GM23248 (cell line): ENCODE measurements at regions not wholly inside any gene's neighbourhood (a gene's known extent, or its start where the extent isn't known, plus 50 kb on each side); places are given as distances from the start of the nearest gene placed in this dataset.

Experiments used
- DNase-seq: peaks from one replicate; pipeline ENCODE4 v3.0.0-alpha.2; 2015
- H2AFZ ChIP-seq: fragments of 200-600 bp; sonication (generic); 2 replicates; pipeline ENCODE4 v1.6.1; 2016; ENCODE audit warnings: antibody characterized with exemption
- H3F3A ChIP-seq: fragments of 200-600 bp; sonication (generic); 2 replicates; pipeline ENCODE4 v1.6.1; 2016; ENCODE audit warnings: mild to moderate bottlenecking, antibody characterized with exemption, mixed run types; ENCODE audit not compliant: insufficient read depth
- H3K27ac ChIP-seq: fragments of 200-600 bp; sonication (generic); 2 replicates; pipeline ENCODE4 v1.5.1; 2016; ENCODE audit warnings: mild to moderate bottlenecking
- H3K27me3 ChIP-seq: fragments of 200-600 bp; sonication (generic); replicated peaks from 2 replicates; pipeline ENCODE4 v1.6.1; 2016; ENCODE audit warnings: mild to moderate bottlenecking; ENCODE audit not compliant: insufficient read depth
- H3K36me3 ChIP-seq: fragments of 200-600 bp; sonication (generic); 2 replicates; pipeline ENCODE4 v1.6.1; 2016; ENCODE audit warnings: low read depth, mild to moderate bottlenecking
- H3K4me1 ChIP-seq: fragments of 200-600 bp; sonication (generic); 2 replicates; pipeline ENCODE4 v1.6.1; 2016; ENCODE audit warnings: mild to moderate bottlenecking; ENCODE audit not compliant: insufficient read depth
- H3K4me2 ChIP-seq: fragments of 200-600 bp; sonication (generic); one replicate; pipeline ENCODE4 v1.6.1; 2016; ENCODE audit warnings: mild to moderate bottlenecking; ENCODE audit not compliant: unreplicated experiment
- H3K4me3 ChIP-seq: fragments of 200-600 bp; sonication (generic); 2 replicates; pipeline ENCODE4 v1.5.1; 2016; ENCODE audit warnings: mild to moderate bottlenecking
- H3K79me2 ChIP-seq: fragments of 200-600 bp; sonication (generic); 2 replicates; pipeline ENCODE4 v1.6.1; 2016; ENCODE audit warnings: mild to moderate bottlenecking; ENCODE audit not compliant: insufficient read depth
- H3K9ac ChIP-seq: fragments of 200-600 bp; sonication (generic); 2 replicates; pipeline ENCODE4 v1.6.1; 2016; ENCODE audit warnings: mild to moderate bottlenecking
- H3K9me2 ChIP-seq: fragments of 200-600 bp; sonication (generic); 2 replicates; pipeline ENCODE4 v1.6.1; 2016; ENCODE audit warnings: mixed run types, mild to moderate bottlenecking, moderate library complexity; ENCODE audit not compliant: insufficient read depth
- H3K9me3 ChIP-seq: fragments of 200-600 bp; sonication (generic); one replicate; pipeline ENCODE4 v1.6.1; 2017; ENCODE audit warnings: low read depth
- H4K20me1 ChIP-seq: fragments of 200-600 bp; sonication (generic); 2 replicates; pipeline ENCODE4 v1.6.0; 2016; ENCODE audit not compliant: insufficient read depth
- EZH2 ChIP-seq: fragments of 200-600 bp; sonication (generic); IDR thresholded peaks from 2 replicates; pipeline ENCODE4 v1.6.1; 2018; ENCODE audit warnings: antibody characterized with exemption, mild to moderate bottlenecking; ENCODE audit not compliant: insufficient read depth, poor library complexity, severe bottlenecking
- EZH2phosphoT487 ChIP-seq: fragments of 200-600 bp; sonication (generic); IDR thresholded peaks from 2 replicates; pipeline ENCODE4 v1.6.1; 2018; ENCODE audit warnings: antibody characterized with exemption, moderate library complexity, mild to moderate bottlenecking, low read depth; ENCODE audit not compliant: insufficient read depth
- WGBS, 2 experiments: methylation state at CpG; one replicate each; pipeline ENCODE4 v1.1.6; 2015 to 2017; ENCODE audit warnings: low lambda C conversion rate in 2 of 2, low coverage in 1 of 2; ENCODE audit errors: missing lambda C conversion rate in 2 of 2; 5-methylcytosine and 5-hydroxymethylcytosine counted together
- in situ Hi-C: fragments of 300-500 bp; cut with MboI; formaldehyde crosslinking; loops from 2 replicates; pipeline ENCODE4 v1.15.0; 2020

DNA sequence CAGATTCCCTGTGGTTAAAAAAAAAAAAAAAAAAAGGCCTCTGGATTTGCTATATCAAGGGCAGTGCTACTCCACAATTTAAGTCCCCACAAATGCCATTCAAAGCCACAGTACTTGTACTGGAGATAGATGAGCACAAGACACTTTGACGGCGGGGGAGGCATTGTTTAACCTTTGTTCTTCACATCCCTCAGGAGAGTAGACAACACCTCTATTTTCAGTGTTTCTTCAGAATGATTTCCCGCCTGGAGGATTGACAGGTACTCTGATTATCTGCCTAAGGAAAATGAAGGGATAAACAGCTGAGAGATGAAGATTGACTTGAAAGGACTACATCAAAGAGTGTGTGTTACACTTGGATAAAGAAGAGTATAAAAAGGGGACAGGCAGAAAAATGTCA lies 58.7 kb downstream of the OTOL1 start:
- Histone ChIP-seq H2AFZ (no peak overlapping the region), H3K4me2 (no peak overlapping the region), H3K9me3 (no peaks in the 10 kb centered on the region), H3K27ac (no peak overlapping the region), H3K4me1 (0 out of 2 replicates have a peak, but pooled peaks cover 7% of the 10 kb centered on the region), H3K9ac (no peak overlapping the region), H3F3A (no peaks in the 10 kb centered on the region), H4K20me1 (no peaks in the 10 kb centered on the region), H3K9me2 (no peaks in the 10 kb centered on the region), H3K36me3 (no peaks in the 10 kb centered on the region), H3K79me2 (no peaks in the 10 kb centered on the region), H3K27me3 (no peaks in the 10 kb centered on the region), H3K4me3 (no peak overlapping the region)
- in situ Hi-C loops, result loop anchor here (25.0 kb wide), 2 partner anchors 707 to 1257 kb away; no protein-coding TSS in a partner anchor
- 61 to 73% methylated on average over 3 of the region's 3 CpGs for WGBS, 2 experiments
- no peak for DNase-seq
- no peak for TF ChIP-seq EZH2phosphoT487
- TF ChIP-seq EZH2, result no peak

- in situ Hi-C loops, result loop anchor here (25.0 kb wide), 2 partner anchors 706 to 1256 kb away; no protein-coding TSS in a partner anchor
- H3K9me2 ChIP-seq, result no peaks in the 10 kb centered on the region
- no peaks in the 10 kb centered on the region for H3K27me3 ChIP-seq
- 60 to 62% methylated on average over 3 of the region's 3 CpGs for WGBS, 2 experiments
- no peak overlapping the region for H3K27ac ChIP-seq
- H3K4me2 ChIP-seq, result no peak overlapping the region
- no peaks in the 10 kb centered on the region for H3K79me2 ChIP-seq
- 0 out of 2 replicates have a peak, but pooled peaks cover 7% of the 10 kb centered on the region for H3K4me1 ChIP-seq
- no peaks in the 10 kb centered on the region for H3F3A ChIP-seq
- H4K20me1 ChIP-seq, result no peaks in the 10 kb centered on the region
- H3K9me3 ChIP-seq, result no peaks in the 10 kb centered on the region
- no peak overlapping the region for H3K9ac ChIP-seq
- H2AFZ ChIP-seq, result no peak overlapping the region
- DNase-seq, result no peak
- TF ChIP-seq EZH2 (no peak), EZH2phosphoT487 (no peak)
- H3K36me3 ChIP-seq, result no peaks in the 10 kb centered on the region
- no peak overlapping the region for H3K4me3 ChIP-seq
Measured at GRCh38 chr3:161556533-161556932, 59.9 kb downstream of the OTOL1 start.

GRCh38 chr3:161556941-161557340 lies 60.3 kb downstream of the OTOL1 start:
- Histone ChIP-seq H3K9me2 (no peaks in the 10 kb centered on the region), H4K20me1 (no peaks in the 10 kb centered on the region), H3K79me2 (no peaks in the 10 kb centered on the region), H2AFZ (no peak overlapping the region), H3K27ac (no peak overlapping the region), H3K4me1 (0 out of 2 replicates have a peak, but pooled peaks cover 7% of the 10 kb centered on the region), H3K9ac (no peak overlapping the region), H3K4me3 (no peak overlapping the region), H3K9me3 (no peaks in the 10 kb centered on the region), H3K36me3 (no peaks in the 10 kb centered on the region), H3K4me2 (no peak overlapping the region), H3K27me3 (no peaks in the 10 kb centered on the region), H3F3A (no peaks in the 10 kb centered on the region)
- WGBS, 2 experiments, result 22 to 32% methylated on average over 1 of the region's 1 CpG
- in situ Hi-C loops, result loop anchor here (25.0 kb wide), 2 partner anchors 705 to 1255 kb away; no protein-coding TSS in a partner anchor
- no peak for DNase-seq
- no peak for TF ChIP-seq EZH2phosphoT487
- no peak for TF ChIP-seq EZH2

GRCh38 chr3:161557445-161558150 lies 61.0 kb downstream of the OTOL1 start:
- in situ Hi-C loops, result loop anchor here (25.0 kb wide), 2 partner anchors 705 to 1255 kb away; no protein-coding TSS in a partner anchor
- Histone ChIP-seq H2AFZ (no peak overlapping the region), H3F3A (no peaks in the 10 kb centered on the region), H3K9me3 (no peaks in the 10 kb centered on the region), H3K36me3 (no peaks in the 10 kb centered on the region), H3K79me2 (no peaks in the 10 kb centered on the region), H3K27ac (no peak overlapping the region), H3K4me3 (no peak overlapping the region), H3K27me3 (no peaks in the 10 kb centered on the region), H3K9ac (no peak overlapping the region), H3K4me2 (no peak overlapping the region), H3K9me2 (no peaks in the 10 kb centered on the region), H4K20me1 (no peaks in the 10 kb centered on the region), H3K4me1 (0 out of 2 replicates have a peak, but pooled peaks cover 7% of the 10 kb centered on the region)
- DNase-seq, result no peak
- 62 to 65% methylated on average over 5 of the region's 5 CpGs for WGBS, 2 experiments
- no peak for TF ChIP-seq EZH2phosphoT487
- TF ChIP-seq EZH2, result no peak
